GM18861 (cell line): ENCODE measurements at regions not wholly inside any gene's neighbourhood (a gene's known extent, or its start where the extent isn't known, plus 50 kb on each side); places are given as distances from the start of the nearest gene placed in this dataset.
"Not testable (repeated sequence)": the region's sequence is repeated elsewhere in the genome, so short reads cannot be mapped to it uniquely, and the experiment has no call there.

ENCODE experiments used
- ATAC-seq: cut with Tn5 transposase; IDR thresholded peaks from one replicate; pipeline ENCODE4 v1.9.1; 2021; ENCODE audit not compliant: unreplicated experiment

GRCh38 chr4:26201120-26201519 lies 119.7 kb upstream of the RBPJ start:
- no peak for ATAC-seq

GRCh38 chr4:26204249-26204825 lies 116.5 kb upstream of the RBPJ start:
- no peak for ATAC-seq

GRCh38 chr4:26204911-26205370 lies 115.9 kb upstream of the RBPJ start:
- no peak for ATAC-seq

GRCh38 chr4:26206339-26206738 lies 114.5 kb upstream of the RBPJ start:
- no peak for ATAC-seq

- ATAC-seq = no peak
Observed at GRCh38 chr4:26206999-26207398, 113.8 kb upstream of the RBPJ start.

GRCh38 chr4:26207631-26208030 lies 113.2 kb upstream of the RBPJ start:
- ATAC-seq = no peak

- ATAC-seq = no peak
Observed at GRCh38 chr4:26208237-26208994, 112.4 kb upstream of the RBPJ start.

- not testable (repeated sequence) for ATAC-seq
Observed at GRCh38 chr4:26209378-26209777, 111.4 kb upstream of the RBPJ start.

GRCh38 chr4:26212528-26212927 lies 108.3 kb upstream of the RBPJ start:
- no peak for ATAC-seq

- no peak for ATAC-seq
Observed at GRCh38 chr4:26213317-26213716, 107.5 kb upstream of the RBPJ start.

GRCh38 chr4:26214994-26215393 lies 105.8 kb upstream of the RBPJ start:
- ATAC-seq = no peak

GRCh38 chr4:26215725-26216124 lies 105.1 kb upstream of the RBPJ start:
- no peak for ATAC-seq

GRCh38 chr4:26217481-26217880 lies 103.3 kb upstream of the RBPJ start:
- ATAC-seq = no peak

- ATAC-seq = peak; percentile 85
Observed at GRCh38 chr4:26217961-26218676, 102.7 kb upstream of the RBPJ start.

- no peak for ATAC-seq
Observed at GRCh38 chr4:26218677-26219605, 101.9 kb upstream of the RBPJ start.

- ATAC-seq = no peak
Observed at GRCh38 chr4:26220696-26221095, 100.1 kb upstream of the RBPJ start.

- no peak for ATAC-seq
Observed at GRCh38 chr4:26223155-26223554, 97.7 kb upstream of the RBPJ start.

- no peak for ATAC-seq
Observed at GRCh38 chr4:26226629-26227376, 94.0 kb upstream of the RBPJ start.

GRCh38 chr4:26227601-26228229 lies 93.1 kb upstream of the RBPJ start:
- no peak for ATAC-seq

GRCh38 chr4:26228883-26229282 lies 91.9 kb upstream of the RBPJ start:
- no peak for ATAC-seq
